Testis (tissue), 2 donors: ENCODE measurements at regions not wholly inside any gene's neighbourhood (a gene's known extent, or its start where the extent isn't known, plus 50 kb on each side); places are given as distances from the start of the nearest gene placed in this dataset.
A peak's percentile ranks its signal among the peaks of the same experiment; 100 is the strongest.
"Not testable (repeated sequence)": the region's sequence is repeated elsewhere in the genome, so short reads cannot be mapped to it uniquely, and the experiment has no call there.

Source experiments
- DNase-seq: peaks from one replicate; pipeline ENCODE4 v3.0.0-alpha.2; 2019
- H3K27ac ChIP-seq, 2 donors: fragments of 200-600 bp; sonication (generic); one replicate each; pipeline ENCODE4 v1.5.1; 2019
- H3K27me3 ChIP-seq: fragments of 200-600 bp; sonication (generic); one replicate; pipeline ENCODE4 v1.5.1; 2019
- H3K36me3 ChIP-seq: fragments of 200-600 bp; sonication (generic); one replicate; pipeline ENCODE4 v1.5.1; 2017; ENCODE audit warnings: low read depth; ENCODE audit errors: missing control alignments
- H3K4me1 ChIP-seq: fragments of 200-600 bp; sonication (generic); one replicate; pipeline ENCODE4 v1.5.1; 2019
- H3K4me3 ChIP-seq, 2 donors: fragments of 200-600 bp; sonication (generic); one replicate each; pipeline ENCODE4 v1.5.1; 2017 to 2019
- H3K9me3 ChIP-seq: fragments of 200-600 bp; sonication (generic); one replicate; pipeline ENCODE4 v1.5.1; 2017
- POLR2A ChIP-seq: fragments of 450-650 bp; IDR thresholded peaks from one replicate; pipeline ENCODE4 v1.6.1; 2017; ENCODE audit warnings: antibody characterized with exemption, mild to moderate bottlenecking, moderate library complexity
- WGBS, 2 donors: methylation state at CpG; one replicate each; pipeline ENCODE4 v1.1.5; 2018; 5-methylcytosine and 5-hydroxymethylcytosine counted together
- intact Hi-C: fragments of 100-400 bp; cut with DNase I; formaldehyde crosslinking; loops from one replicate; pipeline ENCODE4 v1.15.1; 2023; ENCODE audit warnings: low total_unique reads
- TF ChIP-seq, protein P1 (sequence below), 3 experiments: fragments of 450-650 bp in 2 of 3; fragments of 200-600 bp in 1 of 3; sonication (generic) in 1 of 3; IDR thresholded peaks; one replicate each; pipeline ENCODE4 v1.5.1; 2016 to 2019; ENCODE audit warnings: antibody characterized with exemption in 3 of 3, mild to moderate bottlenecking in 2 of 3, moderate library complexity in 1 of 3

DNA sequence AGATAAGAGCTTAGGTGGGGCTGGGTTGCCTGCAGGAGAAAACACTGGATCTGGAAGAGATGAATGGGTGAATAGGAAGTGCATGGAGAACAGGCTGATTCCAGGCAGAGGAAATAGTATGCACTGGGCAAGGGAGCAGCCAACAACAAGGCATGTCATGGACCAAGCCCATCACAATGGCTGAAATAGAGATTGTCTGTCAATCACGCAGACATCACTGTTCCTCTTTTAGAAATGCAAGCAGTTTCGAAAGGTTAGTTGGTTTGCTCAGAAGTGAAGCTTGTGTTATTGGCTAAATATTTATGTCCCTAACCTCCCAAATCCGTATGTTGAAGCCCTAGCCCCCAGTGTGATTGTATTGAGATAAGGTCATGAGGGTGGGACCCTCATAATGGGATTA, 621.7 kb upstream of the CDH11 start:
- TF ChIP-seq, protein P1, sequence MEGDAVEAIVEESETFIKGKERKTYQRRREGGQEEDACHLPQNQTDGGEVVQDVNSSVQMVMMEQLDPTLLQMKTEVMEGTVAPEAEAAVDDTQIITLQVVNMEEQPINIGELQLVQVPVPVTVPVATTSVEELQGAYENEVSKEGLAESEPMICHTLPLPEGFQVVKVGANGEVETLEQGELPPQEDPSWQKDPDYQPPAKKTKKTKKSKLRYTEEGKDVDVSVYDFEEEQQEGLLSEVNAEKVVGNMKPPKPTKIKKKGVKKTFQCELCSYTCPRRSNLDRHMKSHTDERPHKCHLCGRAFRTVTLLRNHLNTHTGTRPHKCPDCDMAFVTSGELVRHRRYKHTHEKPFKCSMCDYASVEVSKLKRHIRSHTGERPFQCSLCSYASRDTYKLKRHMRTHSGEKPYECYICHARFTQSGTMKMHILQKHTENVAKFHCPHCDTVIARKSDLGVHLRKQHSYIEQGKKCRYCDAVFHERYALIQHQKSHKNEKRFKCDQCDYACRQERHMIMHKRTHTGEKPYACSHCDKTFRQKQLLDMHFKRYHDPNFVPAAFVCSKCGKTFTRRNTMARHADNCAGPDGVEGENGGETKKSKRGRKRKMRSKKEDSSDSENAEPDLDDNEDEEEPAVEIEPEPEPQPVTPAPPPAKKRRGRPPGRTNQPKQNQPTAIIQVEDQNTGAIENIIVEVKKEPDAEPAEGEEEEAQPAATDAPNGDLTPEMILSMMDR (IDR thresholded peaks at IDR 0.05) = no peak
- TF ChIP-seq POLR2A = no peak
- H3K27ac ChIP-seq = no peak overlapping the region
- intact Hi-C loops = no loop called here
- WGBS, 2 donors = 88 to 98% methylated on average over 3 of the region's 3 CpGs
- H3K9me3 ChIP-seq = no peaks in the 10 kb centered on the region
- DNase-seq = no peak
- H3K27me3 ChIP-seq = no peaks in the 10 kb centered on the region
- H3K36me3 ChIP-seq = no peaks in the 10 kb centered on the region
- no peak overlapping the region for H3K4me3 ChIP-seq
- H3K4me1 ChIP-seq = no peaks in the 10 kb centered on the region

DNA sequence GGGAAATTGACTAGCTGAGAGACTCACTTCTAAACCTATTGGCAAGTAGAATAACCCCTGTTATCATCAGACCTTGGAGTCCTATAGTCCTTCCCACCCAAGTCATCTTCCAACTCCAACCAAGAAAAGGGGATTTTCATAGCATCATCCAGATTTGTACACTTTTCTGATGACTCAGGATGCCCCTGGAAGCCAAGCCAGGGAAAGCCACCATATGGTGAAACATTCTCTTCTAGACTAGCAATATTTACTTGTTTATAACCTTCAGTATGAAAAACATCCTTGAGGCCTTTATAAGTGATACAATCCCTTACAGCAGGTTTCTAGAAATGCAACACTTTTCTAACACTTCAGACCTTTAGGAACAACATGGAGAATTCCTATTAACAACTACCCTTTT, 618.8 kb upstream of the CDH11 start:
- no peak overlapping the region for H3K27ac ChIP-seq
- H3K4me1 ChIP-seq = peaks cover 7% of the 10 kb centered on the region
- no peaks in the 10 kb centered on the region for H3K27me3 ChIP-seq
- TF ChIP-seq, protein P1 (IDR thresholded peaks at IDR 0.05) = no peak
- no peak for TF ChIP-seq POLR2A
- H3K4me3 ChIP-seq = no peak overlapping the region
- intact Hi-C loops = no loop called here
- H3K36me3 ChIP-seq = no peaks in the 10 kb centered on the region
- H3K9me3 ChIP-seq = no peaks in the 10 kb centered on the region
- DNase-seq = no peak

GRCh38 chr16:65739518-65739917, 617.7 kb upstream of the CDH11 start:
- TF ChIP-seq, protein P1 (IDR thresholded peaks at IDR 0.05) = no peak
- no peak for TF ChIP-seq POLR2A
- Histone ChIP-seq H3K9me3 (no peaks in the 10 kb centered on the region), H3K27me3 (no peaks in the 10 kb centered on the region), H3K4me1 (peaks cover 7% of the 10 kb centered on the region), H3K4me3 (no peak overlapping the region), H3K27ac (no peak overlapping the region), H3K36me3 (no peaks in the 10 kb centered on the region)
- 73 to 88% methylated on average over 3 of the region's 3 CpGs for WGBS, 2 donors
- no peak for DNase-seq
- intact Hi-C loops = no loop called here

DNA sequence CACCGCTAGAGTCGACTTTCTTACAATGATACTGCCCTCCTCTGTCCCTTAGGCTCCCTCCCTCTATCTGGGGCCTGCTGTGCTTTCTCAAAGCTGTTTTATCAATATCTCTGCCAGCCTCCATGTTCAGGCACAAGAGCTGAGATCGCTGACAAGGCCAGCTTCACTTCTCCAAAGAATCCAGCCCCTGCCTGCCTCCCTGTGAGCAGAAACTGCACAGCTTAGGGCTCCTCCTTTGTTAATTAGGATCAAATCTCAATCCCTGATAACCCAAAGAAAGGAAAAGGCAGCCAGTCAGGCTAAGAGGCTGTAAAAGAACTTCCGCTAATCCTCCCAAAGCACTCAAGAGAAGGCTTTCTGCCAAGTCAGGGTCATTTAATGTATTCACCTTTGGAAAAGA, 616.0 kb upstream of the CDH11 start:
- 40 to 62% methylated on average over 4 of the region's 4 CpGs for WGBS, 2 donors
- H3K27ac ChIP-seq = no peak overlapping the region
- peaks cover 7% of the 10 kb centered on the region for H3K4me1 ChIP-seq
- TF ChIP-seq POLR2A = no peak
- TF ChIP-seq, protein P1 (IDR thresholded peaks at IDR 0.05) = no peak
- H3K9me3 ChIP-seq = no peaks in the 10 kb centered on the region
- DNase-seq = peak; percentile 20
- no peaks in the 10 kb centered on the region for H3K36me3 ChIP-seq
- intact Hi-C loops = no loop called here
- no peaks in the 10 kb centered on the region for H3K27me3 ChIP-seq
- no peak overlapping the region for H3K4me3 ChIP-seq

DNA sequence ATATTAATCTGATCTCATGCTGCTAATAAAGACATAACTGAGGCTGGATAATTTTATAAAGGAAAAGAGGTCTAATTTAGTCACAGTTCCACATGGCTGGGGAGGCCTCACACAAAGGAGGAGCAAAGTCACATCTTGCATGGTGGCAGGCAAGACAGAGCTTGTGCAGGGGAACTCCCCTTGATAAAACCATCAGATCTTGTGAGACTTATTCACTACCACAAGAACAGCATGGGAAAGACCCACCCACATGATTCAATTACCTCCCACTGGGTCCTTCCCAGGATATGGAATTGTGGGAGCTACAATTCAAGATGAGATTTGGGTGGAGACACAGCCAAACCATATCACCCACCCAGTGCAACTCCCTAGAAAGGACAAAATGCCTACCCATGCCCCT, 613.8 kb upstream of the CDH11 start:
- H3K9me3 ChIP-seq, H3K4me3 ChIP-seq, H3K27me3 ChIP-seq, H3K27ac ChIP-seq, DNase-seq, intact Hi-C loops, H3K4me1 ChIP-seq, H3K36me3 ChIP-seq: not testable (repeated sequence)
